GM23338 (cell line): ENCODE measurements at regions not wholly inside any gene's neighbourhood (a gene's known extent, or its start where the extent isn't known, plus 50 kb on each side); places are given as distances from the start of the nearest gene placed in this dataset.
"Not testable (repeated sequence)": the region's sequence is repeated elsewhere in the genome, so short reads cannot be mapped to it uniquely, and the experiment has no call there.

Experiments used
- CTCF ChIP-seq, 2 experiments: fragments of 200-600 bp in 1 of 2; sonication (generic) in 1 of 2; conservative IDR thresholded peaks; 2 replicates each; pipeline versions ENCODE4 v1.5.1 to v1.6.1; 2016 to 2017; ENCODE audit warnings: antibody characterized with exemption in 2 of 2, low read depth in 2 of 2, mild to moderate bottlenecking in 2 of 2, moderate library complexity in 1 of 2
- EZH2 ChIP-seq: fragments of 200-600 bp; sonication (generic); IDR thresholded peaks from one replicate; pipeline ENCODE4 v1.8.0; 2017; ENCODE audit warnings: antibody characterized with exemption, mild to moderate bottlenecking, low read depth; ENCODE audit not compliant: unreplicated experiment
- REST ChIP-seq: IDR thresholded peaks from one replicate; pipeline ENCODE4 v1.6.1; 2018; ENCODE audit warnings: antibody characterized with exemption; ENCODE audit not compliant: unreplicated experiment
- ZNF331 ChIP-seq: fragments of 250-450 bp; sonication (Bioruptor Pico); IDR thresholded peaks from 2 replicates; pipeline ENCODE4 v1.5.0; 2020; ENCODE audit warnings: low read depth, mild to moderate bottlenecking, moderate library complexity

GRCh38 chr1:195722146-195722545 is 886.1 kb downstream of the KCNT2 start:
- not testable (repeated sequence) for TF ChIP-seq CTCF (conservative IDR thresholded peaks at IDR 0.05; ENCODE audit: low read depth in 2 of 2); REST; EZH2; ZNF331 (CRISPR knock-in tag)
